ENCODE measurements at regions not wholly inside any gene's neighbourhood (a gene's known extent, or its start where the extent isn't known, plus 50 kb on each side); places are given as distances from the start of the nearest gene placed in this dataset.

DNA sequence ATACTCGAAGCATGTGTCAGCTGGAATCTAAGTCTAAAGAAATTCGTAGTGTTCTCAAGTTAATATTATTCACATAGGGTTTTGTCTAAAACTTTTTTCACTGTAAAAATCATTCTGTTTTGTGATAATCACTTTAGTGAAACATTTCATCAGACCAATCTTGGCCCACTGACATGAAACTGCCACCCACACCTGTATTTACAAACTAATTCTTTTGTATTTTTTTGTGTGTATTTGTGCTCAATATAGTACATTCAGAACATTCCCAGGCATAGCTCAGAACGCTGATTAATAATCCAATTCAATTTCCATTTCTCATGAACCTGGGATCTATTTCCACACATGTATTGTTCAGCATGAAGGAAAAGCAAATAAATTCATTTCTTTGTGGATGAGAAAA is 191.7 kb downstream of the RASSF9 start:
- no peak for DNase-seq

DNA sequence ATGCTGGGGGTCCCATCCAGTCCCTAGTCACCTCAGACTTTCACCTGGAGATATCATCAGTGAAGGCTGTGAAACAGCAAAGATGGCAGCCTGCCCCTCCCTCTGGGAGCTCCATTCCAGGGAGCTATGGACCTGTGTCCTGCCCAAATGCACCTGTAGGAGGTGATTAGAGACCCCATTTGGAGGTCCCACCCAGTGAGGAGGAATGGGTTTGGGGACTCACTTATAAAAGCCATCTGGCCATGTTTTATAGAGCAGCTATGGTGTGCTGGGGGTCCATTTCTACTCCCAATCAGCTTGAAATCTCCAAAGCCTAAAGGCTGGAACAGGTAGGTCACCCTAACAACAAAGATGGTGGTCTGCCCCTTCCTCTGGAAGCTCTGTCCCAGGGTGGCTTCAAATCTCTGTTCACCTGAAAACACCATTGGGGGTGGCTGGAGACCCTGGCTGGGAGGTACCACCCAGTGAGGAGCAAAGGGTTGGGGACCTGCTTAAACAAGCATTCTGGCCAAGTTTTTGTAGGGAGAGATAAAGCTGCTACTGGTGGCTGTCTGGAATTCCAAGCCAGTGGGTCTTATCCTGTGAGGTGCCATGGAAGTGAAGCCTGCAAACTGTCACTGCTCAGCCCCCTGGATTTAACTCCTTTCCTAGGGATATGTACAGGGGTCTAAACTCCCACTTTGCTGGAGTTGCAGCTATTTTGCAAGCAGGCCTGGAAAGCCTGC is 182.3 kb downstream of the RASSF9 start:
- no peak for DNase-seq

- DNase-seq: no peak
These were observed 181.8 kb downstream of the RASSF9 start for GRCh38 chr12:85654456-85654840.

DNA sequence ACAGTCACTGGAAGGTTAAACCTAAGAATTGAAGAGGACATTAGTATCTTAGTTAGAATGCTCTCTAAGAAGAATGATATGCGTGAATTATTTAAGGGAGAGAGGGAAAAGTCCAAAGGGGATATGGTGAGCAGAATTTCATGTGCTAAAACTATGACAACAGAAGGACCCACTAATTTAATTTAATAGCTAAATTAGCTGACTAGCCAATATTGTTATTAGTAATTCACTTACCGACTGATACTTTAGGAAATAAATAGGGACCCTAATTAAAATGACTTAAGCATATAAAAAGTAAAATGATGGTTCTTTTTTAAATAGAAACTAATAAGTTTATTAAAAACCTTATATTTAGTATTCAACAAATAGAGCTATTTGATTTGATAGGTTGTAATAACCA is 179.6 kb downstream of the RASSF9 start:
- no peak for DNase-seq

- no peak for DNase-seq
These were observed 179.0 kb downstream of the RASSF9 start for GRCh38 chr12:85657251-85657650.

DNA sequence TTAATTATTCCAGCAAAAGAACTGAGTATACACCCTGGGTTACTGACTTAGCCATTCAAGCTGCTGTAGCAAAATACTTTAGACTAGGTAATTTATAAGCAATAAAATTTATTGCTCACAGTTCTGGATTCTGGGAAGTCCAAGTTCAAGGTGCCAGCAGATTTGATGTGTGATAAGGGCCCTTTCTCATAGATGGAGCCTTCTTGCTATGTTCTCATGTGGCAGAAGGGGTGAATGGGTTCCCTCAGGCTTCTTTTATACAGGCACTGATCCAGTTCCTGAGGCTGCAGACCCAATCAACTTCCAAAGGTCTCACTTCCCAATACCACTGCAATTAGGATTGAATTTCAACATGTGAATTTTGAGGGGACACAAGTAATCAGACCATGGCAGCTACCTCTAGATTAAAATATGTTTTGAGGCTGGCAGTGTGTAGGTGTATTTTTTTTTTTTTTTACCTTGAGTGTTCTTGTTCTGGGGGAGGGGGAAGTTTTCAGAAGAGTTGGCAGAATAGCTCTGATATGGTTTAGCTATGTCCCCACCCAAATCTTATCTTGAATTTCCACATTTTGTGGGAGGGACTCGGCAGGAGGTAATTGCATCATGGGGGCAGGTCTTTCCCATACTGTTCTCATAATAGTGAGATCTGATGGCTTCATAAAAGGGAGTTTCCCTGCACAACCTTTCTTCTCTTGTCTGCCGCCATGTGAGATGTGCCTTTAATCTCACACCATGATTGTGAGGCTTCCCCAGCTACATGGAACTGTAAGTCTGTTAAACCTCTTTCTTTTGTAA is 178.2 kb downstream of the RASSF9 start:
- no peak for DNase-seq

GRCh38 chr12:85659754-85660530 is 176.3 kb downstream of the RASSF9 start:
- no peak for DNase-seq

- DNase-seq: no peak
These were observed 174.6 kb downstream of the RASSF9 start for GRCh38 chr12:85661461-85662206.

DNA sequence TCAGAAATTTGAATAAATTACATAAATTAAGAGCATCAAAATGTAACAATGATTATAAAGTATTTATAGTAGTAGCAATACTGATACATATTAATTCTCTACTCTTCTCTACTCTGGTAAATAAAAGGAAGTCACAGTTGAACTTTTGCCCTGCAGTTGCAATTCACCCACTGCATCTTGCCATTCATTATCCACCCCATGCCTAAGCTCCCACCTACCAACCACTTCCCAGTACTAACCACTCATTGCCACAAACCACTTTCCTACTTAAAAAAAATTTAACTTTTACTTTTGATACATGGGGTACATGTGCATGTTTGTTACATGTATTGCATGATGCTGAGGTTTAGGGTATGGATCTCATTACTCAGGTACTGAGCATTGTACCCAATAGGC is 174.0 kb downstream of the RASSF9 start:
- no peak for DNase-seq

DNA sequence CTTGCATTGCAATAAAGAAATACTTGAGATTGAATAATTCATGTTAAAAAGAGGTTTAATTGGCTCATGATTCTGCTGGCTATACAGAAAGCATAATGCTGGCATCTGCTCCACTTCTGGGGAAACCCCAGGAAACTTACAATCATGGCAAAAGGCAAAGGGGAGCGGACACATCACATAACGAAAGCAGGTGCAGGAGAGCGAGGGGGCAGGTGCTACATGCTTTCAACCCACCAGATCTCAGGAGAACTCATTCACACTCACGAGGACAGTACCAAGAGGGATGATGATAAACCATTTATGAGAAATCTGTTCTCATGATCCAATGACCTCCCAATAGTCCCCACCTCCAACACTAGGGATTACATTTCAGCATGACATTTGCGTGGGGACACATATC is 172.6 kb downstream of the RASSF9 start:
- no peak for DNase-seq

DNA sequence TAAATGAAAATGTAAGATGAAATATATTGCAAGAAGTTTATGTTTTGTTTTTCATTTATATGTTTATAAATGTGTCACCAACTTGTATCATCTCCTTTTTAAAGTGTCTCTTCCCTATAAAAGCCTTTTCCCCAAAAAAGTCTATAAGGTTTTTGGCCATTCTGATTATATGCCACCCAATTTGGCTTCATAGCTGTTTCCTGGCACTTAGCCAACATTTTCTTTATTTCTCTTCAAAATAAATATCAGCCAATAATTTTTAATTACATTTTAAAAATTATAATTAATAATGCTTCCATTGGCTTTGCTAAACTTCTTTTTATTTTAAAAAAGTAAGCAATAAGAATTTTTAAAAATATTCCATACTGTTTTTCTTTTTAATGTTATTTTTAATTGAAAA is 171.8 kb downstream of the RASSF9 start:
- no peak for DNase-seq

GRCh38 chr12:85669911-85670310 is 166.3 kb downstream of the RASSF9 start:
- no peak for DNase-seq

DNA sequence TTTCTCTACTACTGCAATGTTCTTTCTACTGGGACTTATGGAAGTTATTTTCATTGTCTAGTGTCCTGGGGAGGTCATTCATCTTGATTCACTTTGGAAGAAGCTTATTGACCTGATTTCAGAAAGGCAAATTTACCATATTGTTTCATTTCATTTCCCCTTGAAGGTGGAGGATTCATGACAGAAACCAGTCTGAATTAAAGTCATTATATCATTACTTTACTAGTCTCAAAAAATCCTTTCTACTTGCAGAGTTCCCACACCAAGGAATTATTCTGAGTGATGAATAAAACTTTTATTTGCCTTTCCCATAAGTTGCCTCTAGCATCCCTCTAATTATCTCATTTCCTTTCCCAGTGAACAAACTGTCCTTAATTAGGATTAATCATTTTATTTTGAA is 163.8 kb downstream of the RASSF9 start:
- DNase-seq: no peak

- no peak for DNase-seq
These were observed 162.2 kb downstream of the RASSF9 start for GRCh38 chr12:85673921-85674420.

GRCh38 chr12:85676816-85677749 is 159.1 kb downstream of the RASSF9 start:
- DNase-seq: no peak

DNA sequence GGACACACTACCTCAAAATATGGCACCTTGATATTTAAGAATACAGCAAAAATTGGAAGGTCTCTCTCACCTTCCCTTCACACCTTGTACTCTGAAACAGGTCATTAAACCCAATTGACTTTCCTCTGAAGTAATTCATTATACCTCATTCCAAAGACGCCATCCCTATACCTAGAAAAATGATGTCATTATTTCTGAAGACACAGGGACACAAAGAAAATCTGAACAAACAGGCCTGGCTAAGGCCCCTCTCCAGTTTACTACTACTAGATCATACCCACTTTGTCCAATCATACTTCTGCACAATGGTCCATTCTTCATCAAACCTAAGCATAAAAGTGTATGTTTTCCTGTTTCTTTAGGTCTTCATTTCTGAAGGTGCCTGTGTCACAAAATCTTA is 156.9 kb downstream of the RASSF9 start:
- no peak for DNase-seq

GRCh38 chr12:85680881-85681280 is 155.3 kb downstream of the RASSF9 start:
- DNase-seq: no peak

DNA sequence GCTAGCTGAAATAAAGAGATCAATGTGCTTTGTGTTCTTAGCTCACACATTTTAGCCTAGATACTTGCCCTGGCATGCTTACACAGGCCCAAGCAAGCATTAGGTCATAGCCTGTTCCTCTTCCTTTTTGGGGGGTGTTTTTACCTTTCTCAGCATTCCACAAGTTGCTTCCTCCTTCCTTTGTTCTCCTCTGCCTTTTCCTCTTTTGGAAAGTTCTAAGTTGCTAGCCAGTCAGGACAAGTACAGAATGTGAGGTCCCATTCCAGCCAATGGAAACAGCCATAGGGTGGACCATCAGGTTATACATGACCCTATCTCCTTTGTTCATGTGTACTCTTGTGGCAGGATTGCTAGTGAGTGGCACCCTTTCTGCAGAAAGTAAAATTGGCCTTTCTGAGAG is 154.9 kb downstream of the RASSF9 start:
- DNase-seq: no peak

DNA sequence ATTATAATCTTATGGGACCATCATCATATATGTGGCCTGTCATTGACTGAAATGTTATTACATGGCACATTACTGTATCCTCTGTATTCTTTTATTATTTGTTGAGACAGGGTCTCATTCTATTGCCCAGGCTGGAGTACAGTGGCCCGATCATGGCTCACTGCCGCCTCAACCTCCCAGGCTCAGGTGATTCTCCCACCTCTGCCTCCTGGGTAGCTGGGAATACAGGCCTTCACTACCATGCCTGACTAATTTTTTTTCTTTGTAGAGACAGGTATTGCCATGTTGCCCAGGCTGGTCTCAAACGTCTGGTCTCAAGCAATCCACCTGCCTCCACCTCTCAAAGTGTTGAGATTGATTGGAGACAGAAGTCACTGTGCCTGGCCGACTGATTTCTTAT is 153.2 kb downstream of the RASSF9 start:
- DNase-seq: no peak

- DNase-seq: no peak
These were observed 147.4 kb downstream of the RASSF9 start for GRCh38 chr12:85688837-85689236.

DNA sequence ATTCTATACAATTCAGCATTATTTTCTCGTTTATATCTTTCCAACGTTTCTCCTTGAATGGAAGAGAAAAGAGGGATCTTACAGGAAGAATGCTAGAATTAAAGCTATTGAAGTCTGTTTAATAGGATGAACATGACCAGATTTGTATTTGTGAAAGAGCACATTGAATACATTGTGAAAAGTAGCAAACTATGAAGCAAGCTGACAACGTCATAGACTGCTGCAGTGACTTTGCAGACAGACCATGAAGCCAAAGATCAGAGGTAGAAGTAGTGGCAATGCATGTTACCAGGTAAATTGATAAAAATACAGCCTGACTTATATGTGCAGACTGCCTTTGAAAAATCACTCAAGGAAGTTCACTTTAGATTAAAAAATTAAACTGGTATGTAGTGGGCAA is 146.1 kb downstream of the RASSF9 start:
- DNase-seq: no peak
